Transverse colon (tissue), 4 donors: ENCODE measurements at regions not wholly inside any gene's neighbourhood (a gene's known extent, or its start where the extent isn't known, plus 50 kb on each side); places are given as distances from the start of the nearest gene placed in this dataset.

Source experiments
- CTCF ChIP-seq, 5 experiments: fragments of 200-600 bp in 3 of 5; fragments of 450-650 bp in 2 of 5; sonication (generic) in 3 of 5; IDR thresholded peaks; 1 replicate in 2 of 5; 2 replicates in 3 of 5; pipeline ENCODE4 v1.5.1; 2016 to 2017; ENCODE audit warnings: antibody characterized with exemption in 5 of 5, inconsistent platforms in 3 of 5, mild to moderate bottlenecking in 2 of 5, moderate library complexity in 1 of 5
- POLR2A ChIP-seq: fragments of 450-650 bp; IDR thresholded peaks from one replicate; pipeline ENCODE4 v1.6.1; 2016; ENCODE audit warnings: antibody characterized with exemption, mild to moderate bottlenecking, moderate library complexity
- POLR2AphosphoS5 ChIP-seq, 3 donors: sonication (generic); formaldehyde crosslinking; IDR thresholded peaks; one replicate each; pipeline ENCODE4 v1.6.1; 2016; ENCODE audit warnings: antibody characterized with exemption in 3 of 3

- TF ChIP-seq CTCF (IDR thresholded peaks at IDR 0.05) = no peak
- TF ChIP-seq POLR2AphosphoS5 (IDR thresholded peaks at IDR 0.05) = no peak
- TF ChIP-seq POLR2A = no peak
Observed at GRCh38 chr15:91468871-91469580, 369.0 kb downstream of the SV2B start.
